Anterior cingulate cortex (tissue), 58 donors: ENCODE measurements at regions not wholly inside any gene's neighbourhood (a gene's known extent, or its start where the extent isn't known, plus 50 kb on each side); places are given as distances from the start of the nearest gene placed in this dataset.

Experiments used
- DNase-seq, 58 donors: peaks; one replicate each; lab custom pipeline; 2025; lab: John Stamatoyannopoulos, UW

GRCh38 chr2:240225131-240225530 is 84.7 kb upstream of the OTOS start:
- DNase-seq: no peak

DNA sequence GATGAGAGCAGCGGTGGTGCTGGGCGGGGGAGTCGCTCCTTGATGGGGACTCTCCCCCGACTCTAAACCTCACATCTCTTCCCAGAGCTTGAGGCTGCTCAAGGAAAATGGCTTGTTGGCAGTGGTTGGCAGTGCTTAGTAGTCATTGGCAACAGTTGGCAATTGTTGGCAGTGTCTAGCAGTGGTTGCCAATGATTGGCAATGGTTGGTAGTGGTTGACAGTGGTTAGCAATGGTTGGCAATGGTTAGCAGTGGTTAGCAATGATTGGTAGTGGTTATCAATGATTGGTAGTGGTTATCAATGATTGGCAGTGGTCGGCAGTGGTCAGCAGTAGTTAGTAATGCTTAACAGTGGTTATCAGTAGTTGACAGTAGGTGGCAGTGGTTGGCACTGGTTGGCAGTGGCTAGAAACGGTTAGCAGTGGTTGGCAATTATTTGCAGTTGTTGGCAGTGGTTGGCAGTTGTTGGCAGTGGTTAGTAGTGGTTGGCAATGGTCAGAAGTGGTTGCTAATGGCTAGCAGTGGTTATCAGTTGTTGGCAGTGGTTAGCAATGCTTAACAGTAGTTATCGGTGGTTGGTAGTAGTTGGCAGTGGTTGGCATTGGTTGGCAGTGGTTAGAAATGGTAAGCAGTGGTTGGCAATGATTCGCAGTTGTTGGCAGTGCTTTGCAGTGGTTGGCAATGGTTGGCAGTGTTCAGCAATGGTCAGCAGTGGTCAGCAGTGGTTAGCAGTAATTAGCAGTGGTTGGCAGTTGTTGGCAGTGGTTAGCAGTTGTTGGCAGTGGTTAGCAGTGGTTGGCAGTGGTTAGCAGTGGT is 85.4 kb upstream of the OTOS start:
- DNase-seq: no peak

DNA sequence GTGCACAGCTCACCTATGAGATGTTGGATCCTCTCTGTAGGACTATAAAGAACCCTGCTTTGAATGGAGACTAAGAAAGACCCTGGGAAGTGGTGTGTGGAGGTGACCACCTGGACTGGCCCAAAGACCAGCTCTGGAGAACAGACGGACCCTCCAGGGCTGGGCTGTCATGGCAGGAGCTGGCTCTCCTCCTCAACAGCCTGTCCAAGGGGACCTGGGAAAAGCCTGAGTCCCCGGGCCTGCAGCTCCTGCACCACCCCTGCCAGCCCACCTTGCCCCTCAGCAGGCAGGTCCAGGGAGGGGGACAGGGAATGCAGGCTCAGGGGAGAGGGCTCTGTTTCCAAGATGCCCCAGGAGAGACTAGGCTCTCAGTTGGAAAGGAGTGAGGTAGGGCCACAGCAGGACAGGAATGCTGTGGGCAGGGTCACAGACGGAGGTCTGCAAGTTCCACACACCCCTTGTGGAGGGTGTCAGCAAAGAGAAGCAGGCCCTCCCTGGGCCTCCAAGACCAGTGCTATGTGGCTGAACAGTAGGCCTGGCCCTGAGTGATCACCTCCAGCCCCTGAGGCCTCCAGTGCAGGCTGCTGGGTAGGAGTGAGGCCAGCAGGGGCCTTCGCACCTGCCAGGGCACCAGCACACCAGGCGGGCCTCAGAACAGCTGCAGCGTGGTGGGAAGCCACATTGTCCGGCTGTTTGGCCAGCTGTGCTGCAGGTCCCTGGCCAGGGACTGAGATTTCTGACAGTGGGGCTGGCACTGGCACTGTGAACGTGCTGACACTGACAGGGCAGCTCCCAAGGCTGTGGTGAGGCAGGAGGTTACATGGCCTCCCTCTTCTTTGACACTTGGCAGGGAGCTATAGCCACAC is 86.4 kb upstream of the OTOS start:
- no peak for DNase-seq

DNA sequence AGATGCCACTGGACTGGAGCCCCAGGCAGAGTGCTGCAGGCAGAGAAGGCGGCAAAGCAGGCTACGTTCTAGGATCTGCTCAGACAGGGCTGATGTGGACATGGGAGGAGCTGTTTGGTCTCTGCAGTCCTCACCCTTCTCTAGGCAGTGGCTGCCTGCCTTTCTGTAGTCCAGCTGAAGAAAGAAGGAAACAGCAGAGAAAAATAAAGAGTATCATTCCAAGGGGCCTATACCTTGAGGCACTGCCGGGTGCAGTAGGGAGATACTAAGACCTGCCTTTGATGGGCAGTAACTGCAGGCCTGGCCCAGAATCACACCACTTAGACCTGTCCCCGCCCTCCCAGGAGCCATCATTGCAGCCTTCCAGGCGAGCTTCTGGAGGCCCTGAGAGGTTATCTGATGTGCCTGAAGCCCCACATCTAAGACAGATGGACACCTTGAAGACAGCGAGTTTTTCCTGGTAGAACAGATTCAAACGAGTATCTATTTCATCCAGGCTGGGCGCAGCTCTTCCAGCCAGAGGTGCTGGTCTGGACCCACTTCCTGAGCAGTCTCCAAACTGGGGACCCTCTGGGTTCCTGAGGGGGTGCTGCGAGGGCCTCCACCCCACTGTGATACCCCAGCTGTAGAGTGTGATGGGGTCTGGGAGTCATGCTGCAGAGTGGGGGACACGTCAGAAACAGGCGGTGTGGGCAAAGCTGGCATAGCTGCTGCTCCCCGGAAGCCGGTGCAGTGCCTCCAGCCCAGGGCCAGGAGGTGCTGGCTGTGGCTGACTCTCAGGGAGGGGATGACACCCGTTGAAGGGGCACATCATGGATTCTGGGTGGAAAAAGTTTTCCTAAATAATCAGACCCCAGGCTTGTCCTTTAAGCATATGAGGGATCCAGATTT is 87.3 kb upstream of the OTOS start:
- no peak for DNase-seq

DNA sequence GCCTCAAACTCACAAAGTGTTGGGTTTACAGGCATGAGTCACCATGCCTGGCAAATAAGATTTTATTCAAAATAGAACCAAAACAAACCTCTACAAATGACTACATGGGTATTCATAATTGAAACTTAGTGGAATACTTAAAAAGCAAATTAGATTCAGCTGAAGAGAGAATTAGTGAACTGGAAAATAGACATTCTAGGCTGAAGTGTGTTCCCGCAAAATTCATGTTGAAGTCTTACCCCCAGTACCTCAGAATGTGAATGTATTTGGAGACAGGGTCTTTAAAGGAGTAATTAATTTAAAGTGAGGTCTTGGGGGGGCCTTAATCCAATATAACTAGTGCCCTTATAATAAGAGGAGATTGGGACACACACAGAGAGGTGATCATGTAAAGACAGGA is 88.5 kb upstream of the OTOS start:
- no peak for DNase-seq

- DNase-seq: no peak
Measured at GRCh38 chr2:240229603-240230235, 89.3 kb upstream of the OTOS start.

- DNase-seq: no peak
Measured at GRCh38 chr2:240230291-240230931, 90.0 kb upstream of the OTOS start.

GRCh38 chr2:240231838-240232244 is 91.4 kb upstream of the OTOS start:
- DNase-seq: no peak

GRCh38 chr2:240232264-240232915 is 91.9 kb upstream of the OTOS start:
- no peak for DNase-seq

DNA sequence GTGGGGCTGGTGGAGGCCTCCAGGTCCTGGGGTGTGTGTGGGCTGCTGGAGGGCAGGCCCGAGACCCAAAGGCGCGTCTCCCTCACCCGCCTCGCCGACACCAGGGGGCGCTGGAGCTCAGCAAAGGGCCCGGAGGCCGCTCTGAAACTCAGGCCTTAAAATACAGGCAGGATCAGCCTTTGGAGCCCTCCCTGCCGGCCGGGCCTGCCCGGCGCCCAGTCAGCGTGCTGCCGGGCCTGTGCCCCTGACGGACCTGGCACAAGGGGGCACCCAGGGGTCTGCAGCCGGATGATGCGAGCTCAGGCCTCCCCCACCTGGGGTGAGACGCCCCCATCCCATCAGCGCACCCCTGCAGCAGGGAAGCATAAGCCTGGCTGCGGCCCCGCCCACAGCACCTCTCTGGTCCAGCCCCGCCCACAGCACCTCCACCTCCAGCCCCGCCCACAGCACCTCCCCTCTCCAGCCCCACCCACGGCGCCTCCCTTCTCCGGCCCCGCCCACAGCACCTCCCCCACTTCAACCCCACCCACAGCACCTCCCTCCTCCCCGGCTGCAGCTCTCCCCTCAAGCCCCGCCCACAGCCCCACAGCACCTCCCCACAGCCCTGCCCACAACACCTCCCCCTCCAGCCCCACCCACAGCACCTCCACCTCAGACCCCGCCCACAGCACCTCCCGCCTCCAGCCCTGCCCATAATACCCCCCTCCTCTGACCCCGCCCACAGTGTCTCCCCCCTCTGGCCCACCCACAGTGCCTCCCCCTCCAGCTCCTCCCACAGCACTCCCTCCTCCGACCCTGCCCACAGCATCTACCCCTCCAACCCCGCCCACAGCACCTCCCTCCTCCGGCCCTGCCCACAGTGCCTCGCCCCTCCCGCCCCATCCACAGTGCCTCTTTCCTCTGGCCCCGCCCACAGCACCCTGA is 92.8 kb upstream of the OTOS start:
- peak in 51 of 58 donors; percentile 29 to 90 (median 65) for DNase-seq

DNA sequence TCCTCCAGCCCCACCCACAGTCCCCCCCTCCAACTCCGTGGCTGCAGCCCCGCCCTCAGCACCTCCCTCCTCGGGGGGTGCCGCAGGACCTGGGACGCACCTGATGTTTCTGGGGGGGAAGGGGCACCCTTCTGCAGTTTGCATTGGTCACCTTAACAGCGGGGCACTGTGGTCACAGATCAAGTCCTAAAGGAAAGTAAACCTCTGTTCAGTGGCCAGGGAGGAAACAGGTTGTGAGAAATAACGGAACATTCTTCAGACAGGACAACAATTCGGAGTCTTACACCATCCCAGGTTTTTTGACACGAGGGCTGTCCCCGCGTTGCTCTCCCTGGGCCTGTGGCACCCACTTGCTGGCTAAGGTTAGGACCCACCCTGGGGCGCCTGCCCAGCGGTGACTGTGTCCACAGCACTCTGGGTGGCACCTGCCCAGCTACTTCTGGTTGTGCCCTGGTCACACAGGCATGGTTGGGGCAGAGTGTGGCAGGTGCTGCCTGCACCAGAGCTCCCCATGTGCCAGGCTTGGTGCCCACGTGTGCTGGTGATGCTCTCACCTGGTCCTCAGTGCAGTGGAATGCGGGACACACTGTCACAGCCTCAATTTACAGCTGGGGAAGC is 93.5 kb upstream of the OTOS start:
- DNase-seq: no peak

DNA sequence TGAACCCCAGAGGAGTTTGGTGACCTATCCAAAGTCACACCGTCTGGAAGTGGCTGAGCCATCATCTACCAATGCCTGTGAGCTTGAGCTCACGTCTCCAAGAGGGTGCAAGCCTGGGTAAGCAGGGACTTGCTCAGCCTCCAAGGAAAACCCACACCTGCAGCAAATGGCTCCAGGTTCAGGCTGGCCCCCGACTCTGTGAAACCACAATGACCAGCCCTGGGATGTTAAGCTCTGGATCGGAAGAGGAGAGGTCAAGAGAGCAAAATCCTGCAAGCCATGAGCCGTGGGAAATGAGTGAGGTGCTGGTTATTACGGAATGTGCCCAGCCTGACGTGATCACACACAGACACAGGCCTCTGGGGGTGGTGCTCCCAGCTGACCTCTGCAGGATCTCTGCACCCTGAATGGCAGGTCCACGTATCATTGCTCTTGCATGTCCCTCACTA is 94.1 kb upstream of the OTOS start:
- DNase-seq: no peak

GRCh38 chr2:240235149-240235803 is 94.8 kb upstream of the OTOS start:
- no peak for DNase-seq

GRCh38 chr2:240235811-240236210 is 95.4 kb upstream of the OTOS start:
- no peak for DNase-seq

- DNase-seq: no peak
Measured at GRCh38 chr2:240236217-240237111, 96.0 kb upstream of the OTOS start.

DNA sequence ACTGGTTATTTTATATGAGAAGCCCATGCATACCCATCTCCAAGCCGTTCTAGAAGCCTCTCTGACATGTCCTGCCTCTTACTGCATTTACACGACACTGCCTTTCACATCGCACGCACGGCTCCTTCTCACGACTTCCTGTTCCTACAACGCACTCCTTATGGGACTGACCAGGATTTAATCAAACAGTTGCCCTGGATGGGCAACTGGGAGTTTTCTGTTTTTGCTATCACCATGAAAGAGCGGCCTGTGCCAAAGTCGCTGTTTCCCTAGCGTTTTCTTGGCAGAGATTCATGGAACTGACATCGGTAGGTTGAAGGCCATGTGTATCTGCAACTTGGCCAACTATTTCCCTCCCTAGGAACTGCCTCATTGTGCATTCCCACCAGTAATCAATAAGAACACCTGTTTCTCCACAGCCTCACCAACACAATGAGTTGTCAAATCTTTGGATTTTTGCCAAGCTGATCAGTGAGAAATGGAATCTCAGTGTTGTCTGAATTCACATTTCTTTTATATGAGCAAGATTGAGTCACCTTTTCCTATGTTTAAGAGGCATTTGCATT is 97.2 kb upstream of the OTOS start:
- DNase-seq: peak in 1 of 58 donors; percentile 32
